ENCODE measurements at regions not wholly inside any gene's neighbourhood (a gene's known extent, or its start where the extent isn't known, plus 50 kb on each side); places are given as distances from the start of the nearest gene placed in this dataset.

DNA sequence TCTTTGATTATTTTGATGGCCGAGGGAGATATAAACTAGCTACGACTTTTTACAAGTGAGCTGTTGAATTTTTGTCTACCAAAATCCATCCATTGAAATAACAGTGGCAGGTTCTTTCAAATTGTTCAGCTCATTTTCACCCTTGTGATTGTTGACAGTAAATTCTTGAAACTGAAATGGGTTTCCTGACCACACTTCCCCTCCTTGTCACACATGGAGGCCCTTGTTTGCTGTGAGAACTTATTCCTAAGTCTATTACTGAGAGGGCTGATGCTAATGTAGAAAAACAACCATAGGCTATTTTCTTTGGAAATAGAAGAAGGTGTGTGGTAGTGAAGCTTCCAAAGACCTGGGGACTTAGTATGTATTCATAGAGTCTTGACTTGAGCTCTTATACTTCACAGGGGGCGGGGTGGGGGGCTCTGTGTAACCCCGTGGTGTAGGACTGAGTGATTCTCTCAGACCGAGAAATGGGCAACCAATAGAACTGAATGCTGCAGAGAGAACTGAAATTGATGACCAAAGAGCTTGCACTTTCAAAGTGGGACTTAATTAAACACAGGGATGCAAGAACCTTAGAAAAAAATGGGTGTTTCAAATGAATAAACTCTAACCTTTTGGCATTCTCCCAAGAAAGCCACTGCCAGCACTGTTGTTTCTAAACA is 718.9 kb downstream of the CCSER2 start:
- Histone ChIP-seq H3K27ac (ENCODE audit: low read depth, low read length) (no peak overlapping the region), H2BK120ac (ENCODE audit: insufficient read depth, low read length, poor library complexity) (no peak overlapping the region), H3K4me2 (ENCODE audit: low read length) (no peak overlapping the region), H2AK5ac (ENCODE audit: low read length) (no peak overlapping the region), H3K4me3 (ENCODE audit: low read depth, low read length) (no peak overlapping the region), H3K23ac (ENCODE audit: low read length) (no peak overlapping the region), H3K9me3 (ENCODE audit: insufficient read depth, low read depth, low read length) (no peaks in the 10 kb centered on the region), H2AFZ (ENCODE audit: insufficient read depth, low read length, poor library complexity) (no peak overlapping the region), H3K27me3 (ENCODE audit: insufficient read depth, low read length) (no peaks in the 10 kb centered on the region), H3K4ac (ENCODE audit: low read depth, low read length) (no peak overlapping the region), H2BK5ac (ENCODE audit: low read depth, low read length, poor library complexity) (no peak overlapping the region), H3K4me1 (ENCODE audit: control insufficient read depth in 1 of 2, insufficient read depth in 2 of 2, low read length in 2 of 2) (peaks cover 0 to 2% of the 10 kb centered on the region in 2 experiments), H3K36me3 (ENCODE audit: control insufficient read depth in 1 of 2, insufficient read depth in 2 of 2, low read length in 2 of 2) (no peaks in the 10 kb centered on the region), H4K91ac (ENCODE audit: low read depth, low read length) (no peak overlapping the region), H3K14ac (ENCODE audit: low read length) (no peak overlapping the region), H3K79me2 (ENCODE audit: control insufficient read depth, insufficient read depth, low read length, poor library complexity) (no peaks in the 10 kb centered on the region), H3K9ac (ENCODE audit: low read length) (no peak overlapping the region), H3K18ac (ENCODE audit: low read length) (no peak overlapping the region), H4K12ac (ENCODE audit: low read depth, low read length) (no peak overlapping the region), H2BK12ac (ENCODE audit: low read length) (no peak overlapping the region), H4K8ac (ENCODE audit: low read depth, low read length) (no peak overlapping the region), H3K79me1 (ENCODE audit: low read length) (no peaks in the 10 kb centered on the region)
- WGBS (ENCODE audit: extremely low coverage, insufficient coverage, insufficient read length), result no CpG with 5 or more reads among the region's 5 CpGs
- no peak for DNase-seq

DNA sequence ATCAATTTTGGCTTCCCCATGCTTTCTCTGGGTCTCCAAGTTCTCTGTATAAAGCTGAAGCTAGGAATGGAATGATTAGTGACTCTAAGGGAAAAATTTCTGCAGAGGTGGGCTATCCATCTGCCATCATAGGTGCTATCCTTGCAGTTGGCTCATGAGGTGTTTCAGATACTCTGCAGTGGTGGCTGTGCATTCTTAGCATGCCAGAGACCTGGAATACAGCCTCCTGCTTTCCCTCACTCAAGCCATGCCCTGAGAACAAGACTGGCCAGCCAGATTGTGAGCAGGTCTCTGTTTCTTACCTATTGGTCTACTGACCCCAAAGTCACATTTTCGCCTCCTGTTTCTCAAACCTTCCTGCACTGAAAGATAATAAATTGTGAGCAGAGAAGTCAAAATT is 719.6 kb downstream of the CCSER2 start:
- no peak overlapping the region for H2BK5ac ChIP-seq (ENCODE audit: low read depth, low read length, poor library complexity)
- H3K4ac ChIP-seq (ENCODE audit: low read depth, low read length), result no peak overlapping the region
- H4K8ac ChIP-seq (ENCODE audit: low read depth, low read length), result no peak overlapping the region
- no peak overlapping the region for H3K27ac ChIP-seq (ENCODE audit: low read depth, low read length)
- H2BK120ac ChIP-seq (ENCODE audit: insufficient read depth, low read length, poor library complexity), result no peak overlapping the region
- DNase-seq, result no peak
- H4K12ac ChIP-seq (ENCODE audit: low read depth, low read length), result no peak overlapping the region
- H2AFZ ChIP-seq (ENCODE audit: insufficient read depth, low read length, poor library complexity), result no peak overlapping the region
- H3K23ac ChIP-seq (ENCODE audit: low read length), result no peak overlapping the region
- WGBS (ENCODE audit: extremely low coverage, insufficient coverage, insufficient read length), result no CpG with 5 or more reads among the region's 1 CpG
- no peak overlapping the region for H2AK5ac ChIP-seq (ENCODE audit: low read length)
- H4K91ac ChIP-seq (ENCODE audit: low read depth, low read length), result no peak overlapping the region
- H3K36me3 ChIP-seq (ENCODE audit: control insufficient read depth in 1 of 2, insufficient read depth in 2 of 2, low read length in 2 of 2), result no peaks in the 10 kb centered on the region
- H3K79me2 ChIP-seq (ENCODE audit: control insufficient read depth, insufficient read depth, low read length, poor library complexity), result no peaks in the 10 kb centered on the region
- no peak overlapping the region for H3K18ac ChIP-seq (ENCODE audit: low read length)
- no peak overlapping the region for H3K4me2 ChIP-seq (ENCODE audit: low read length)
- no peaks in the 10 kb centered on the region for H3K9me3 ChIP-seq (ENCODE audit: insufficient read depth, low read depth, low read length)
- H3K79me1 ChIP-seq (ENCODE audit: low read length), result no peaks in the 10 kb centered on the region
- H3K4me3 ChIP-seq (ENCODE audit: low read depth, low read length), result no peak overlapping the region
- H3K4me1 ChIP-seq (ENCODE audit: control insufficient read depth in 1 of 2, insufficient read depth in 2 of 2, low read length in 2 of 2), result peaks cover 0 to 2% of the 10 kb centered on the region in 2 experiments
- H3K9ac ChIP-seq (ENCODE audit: low read length), result no peak overlapping the region
- no peak overlapping the region for H2BK12ac ChIP-seq (ENCODE audit: low read length)
- no peak overlapping the region for H3K14ac ChIP-seq (ENCODE audit: low read length)
- H3K27me3 ChIP-seq (ENCODE audit: insufficient read depth, low read length), result no peaks in the 10 kb centered on the region

DNA sequence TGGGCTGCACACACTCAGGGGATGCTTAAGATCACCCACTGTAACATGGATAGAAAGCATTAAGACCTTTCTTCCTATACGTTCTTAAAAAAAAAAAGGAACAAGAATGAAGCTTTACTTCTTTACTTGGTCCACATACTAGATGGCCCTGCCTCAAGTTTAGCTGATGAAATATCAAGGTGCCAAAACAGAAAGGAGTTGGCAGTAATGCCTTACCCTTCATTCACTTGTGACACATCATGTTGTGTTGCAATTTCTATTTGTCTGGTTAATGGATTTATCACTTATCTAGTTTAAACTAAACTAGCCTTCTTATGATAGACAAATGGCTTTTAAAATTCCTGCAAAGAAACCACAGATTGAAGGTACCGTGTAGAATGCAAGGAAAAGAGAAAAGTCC is 720.3 kb downstream of the CCSER2 start:
- H4K8ac ChIP-seq (ENCODE audit: low read depth, low read length), result no peak overlapping the region
- no peaks in the 10 kb centered on the region for H3K9me3 ChIP-seq (ENCODE audit: insufficient read depth, low read depth, low read length)
- peaks cover 0 to 2% of the 10 kb centered on the region in 2 experiments for H3K4me1 ChIP-seq (ENCODE audit: control insufficient read depth in 1 of 2, insufficient read depth in 2 of 2, low read length in 2 of 2)
- H3K36me3 ChIP-seq (ENCODE audit: control insufficient read depth in 1 of 2, insufficient read depth in 2 of 2, low read length in 2 of 2), result no peaks in the 10 kb centered on the region
- H2BK5ac ChIP-seq (ENCODE audit: low read depth, low read length, poor library complexity), result no peak overlapping the region
- H3K14ac ChIP-seq (ENCODE audit: low read length), result no peak overlapping the region
- no peak overlapping the region for H3K4ac ChIP-seq (ENCODE audit: low read depth, low read length)
- no peaks in the 10 kb centered on the region for H3K79me1 ChIP-seq (ENCODE audit: low read length)
- H3K4me3 ChIP-seq (ENCODE audit: low read depth, low read length), result no peak overlapping the region
- no peak overlapping the region for H2AFZ ChIP-seq (ENCODE audit: insufficient read depth, low read length, poor library complexity)
- no peak overlapping the region for H3K9ac ChIP-seq (ENCODE audit: low read length)
- H2AK5ac ChIP-seq (ENCODE audit: low read length), result no peak overlapping the region
- H3K18ac ChIP-seq (ENCODE audit: low read length), result no peak overlapping the region
- no peak for DNase-seq
- no CpG with 5 or more reads among the region's 2 CpGs for WGBS (ENCODE audit: extremely low coverage, insufficient coverage, insufficient read length)
- H4K91ac ChIP-seq (ENCODE audit: low read depth, low read length), result no peak overlapping the region
- H3K23ac ChIP-seq (ENCODE audit: low read length), result no peak overlapping the region
- H3K79me2 ChIP-seq (ENCODE audit: control insufficient read depth, insufficient read depth, low read length, poor library complexity), result no peaks in the 10 kb centered on the region
- H2BK120ac ChIP-seq (ENCODE audit: insufficient read depth, low read length, poor library complexity), result no peak overlapping the region
- H3K4me2 ChIP-seq (ENCODE audit: low read length), result no peak overlapping the region
- H4K12ac ChIP-seq (ENCODE audit: low read depth, low read length), result no peak overlapping the region
- no peaks in the 10 kb centered on the region for H3K27me3 ChIP-seq (ENCODE audit: insufficient read depth, low read length)
- H3K27ac ChIP-seq (ENCODE audit: low read depth, low read length), result no peak overlapping the region
- H2BK12ac ChIP-seq (ENCODE audit: low read length), result no peak overlapping the region

DNA sequence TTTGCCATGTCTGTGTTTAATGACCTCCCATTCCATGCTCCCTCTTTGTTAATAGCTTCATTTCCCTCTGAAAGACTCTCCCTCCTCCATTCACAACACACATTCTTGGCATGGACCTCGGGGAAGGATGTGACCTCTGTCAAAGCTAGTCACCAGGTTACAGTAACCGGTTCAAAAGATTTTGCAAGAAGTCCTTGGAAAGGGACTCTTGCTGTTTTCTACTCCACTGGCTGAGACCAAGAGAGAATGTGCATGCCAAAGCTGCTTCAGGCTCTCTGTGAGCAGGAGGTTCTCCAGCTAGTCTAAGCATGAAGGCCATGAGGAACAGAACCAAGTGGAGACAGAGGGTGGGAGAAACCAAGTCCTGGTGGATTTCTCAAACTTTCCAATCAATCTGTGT is 732.6 kb downstream of the CCSER2 start:
- Histone ChIP-seq H3K9me3 (ENCODE audit: insufficient read depth, low read depth, low read length) (peaks cover 3% of the 10 kb centered on the region), H3K23ac (ENCODE audit: low read length) (no peak overlapping the region), H3K14ac (ENCODE audit: low read length) (no peak overlapping the region), H3K27me3 (ENCODE audit: insufficient read depth, low read length) (no peaks in the 10 kb centered on the region), H4K91ac (ENCODE audit: low read depth, low read length) (no peak overlapping the region), H3K4ac (ENCODE audit: low read depth, low read length) (no peak overlapping the region), H3K4me3 (ENCODE audit: low read depth, low read length) (no peak overlapping the region), H4K8ac (ENCODE audit: low read depth, low read length) (no peak overlapping the region), H3K27ac (ENCODE audit: low read depth, low read length) (no peak overlapping the region), H4K12ac (ENCODE audit: low read depth, low read length) (no peak overlapping the region), H3K79me2 (ENCODE audit: control insufficient read depth, insufficient read depth, low read length, poor library complexity) (no peaks in the 10 kb centered on the region), H3K18ac (ENCODE audit: low read length) (no peak overlapping the region), H3K79me1 (ENCODE audit: low read length) (no peaks in the 10 kb centered on the region), H3K4me2 (ENCODE audit: low read length) (no peak overlapping the region), H3K36me3 (ENCODE audit: control insufficient read depth in 1 of 2, insufficient read depth in 2 of 2, low read length in 2 of 2) (no peaks in the 10 kb centered on the region), H2BK12ac (ENCODE audit: low read length) (no peak overlapping the region), H3K4me1 (ENCODE audit: control insufficient read depth in 1 of 2, insufficient read depth in 2 of 2, low read length in 2 of 2) (no peaks in the 10 kb centered on the region), H3K9ac (ENCODE audit: low read length) (no peak overlapping the region), H2AK5ac (ENCODE audit: low read length) (no peak overlapping the region), H2AFZ (ENCODE audit: insufficient read depth, low read length, poor library complexity) (no peak overlapping the region), H2BK120ac (ENCODE audit: insufficient read depth, low read length, poor library complexity) (no peak overlapping the region), H2BK5ac (ENCODE audit: low read depth, low read length, poor library complexity) (no peak overlapping the region)
- DNase-seq, result no peak
- WGBS (ENCODE audit: extremely low coverage, insufficient coverage, insufficient read length), result no CpG with 5 or more reads among the region's 2 CpGs
